Stimulated activated CD4-positive, alpha-beta T cell treated with anti-CD3 and anti-CD28 coated beads, Interleukin-12 subunit alpha, Interleukin-12 subunit beta, amount 100 ng/mL, for 48 hours (primary cell): ENCODE measurements at regions not wholly inside any gene's neighbourhood (a gene's known extent, or its start where the extent isn't known, plus 50 kb on each side); places are given as distances from the start of the nearest gene placed in this dataset.

Experiments used
- DNase-seq, 3 donors: peaks; one replicate each; pipeline ENCODE4 v3.0.0-alpha.2; 2020; ENCODE audit warnings: low read depth in 2 of 3, low spot score in 1 of 3

DNA sequence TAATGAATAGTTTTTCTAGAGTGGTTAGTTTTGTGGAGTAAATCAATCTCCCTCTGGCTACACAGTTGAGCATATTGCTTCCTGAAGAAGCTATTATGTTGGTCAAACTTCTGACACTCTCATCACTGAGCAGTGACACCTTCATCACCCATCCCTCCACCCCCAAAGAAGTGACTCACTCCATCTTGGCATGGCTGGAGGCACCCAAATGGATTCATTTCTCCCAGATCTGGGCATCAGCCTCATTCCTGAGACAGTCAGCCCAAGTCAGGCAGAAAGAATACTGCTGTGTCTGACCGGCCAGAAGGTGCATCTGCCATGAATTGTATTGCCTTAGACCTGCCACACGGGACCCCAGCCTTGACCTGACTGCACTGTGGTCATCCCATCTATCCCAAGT, 117.0 kb upstream of the HABP2 start:
- no peak for DNase-seq

DNA sequence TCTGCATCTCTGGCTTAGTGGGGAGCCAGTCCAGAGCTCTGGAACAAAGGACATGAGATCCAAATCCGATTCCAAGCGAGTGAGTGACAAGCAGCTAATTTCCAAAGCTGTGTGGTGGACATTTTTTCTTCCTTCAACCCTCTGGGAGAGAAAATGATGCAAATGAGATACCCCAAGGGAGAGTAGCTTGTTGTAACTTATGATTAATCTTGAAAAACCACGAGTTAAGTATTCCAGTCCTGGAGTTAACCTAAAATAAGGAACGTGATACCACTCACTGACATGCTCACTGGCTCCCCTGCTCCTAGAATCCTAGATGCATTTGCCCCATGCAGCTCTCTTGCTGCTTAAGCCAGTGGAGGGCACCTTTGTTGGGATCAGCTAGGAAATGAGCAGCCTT, 116.0 kb upstream of the HABP2 start:
- DNase-seq, result no peak

DNA sequence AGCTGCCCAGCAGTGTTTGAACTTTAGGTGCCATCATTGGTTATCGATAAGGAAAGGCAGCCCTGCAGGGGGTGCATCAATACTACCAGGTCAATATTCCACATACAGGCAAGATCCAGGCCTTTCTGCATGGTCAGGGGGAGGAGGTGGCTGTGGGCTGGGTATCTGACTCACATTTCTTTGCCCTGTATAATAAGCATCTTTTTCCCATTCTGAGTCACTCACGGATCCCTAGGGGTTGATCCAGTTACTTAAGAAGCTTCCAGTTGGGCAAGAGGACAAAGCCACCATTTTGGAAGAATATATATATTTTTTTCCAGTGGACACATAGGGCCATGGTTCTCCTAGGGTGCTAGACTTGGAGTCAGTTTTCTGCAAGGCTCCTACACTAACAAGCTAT, 114.2 kb upstream of the HABP2 start:
- no peak for DNase-seq

DNA sequence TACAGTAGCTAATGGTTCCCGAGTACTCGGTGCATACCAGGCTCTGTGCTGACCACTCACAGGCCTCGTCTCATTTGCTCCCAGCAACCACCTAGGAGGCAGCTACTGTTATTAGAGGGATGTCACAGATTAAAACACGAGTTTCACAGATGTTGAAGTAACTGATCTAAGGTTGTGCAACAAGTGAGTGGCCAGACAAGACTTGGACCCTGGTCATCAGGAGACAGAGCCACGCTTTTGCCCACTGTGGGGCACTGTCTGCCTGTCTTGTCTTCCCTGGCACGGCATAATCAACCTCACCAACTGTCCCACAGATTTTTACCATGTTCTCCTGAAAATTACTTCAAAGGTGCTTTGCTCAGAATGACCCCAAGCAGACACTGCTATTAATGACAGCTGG, 111.6 kb upstream of the HABP2 start:
- DNase-seq, result no peak

DNA sequence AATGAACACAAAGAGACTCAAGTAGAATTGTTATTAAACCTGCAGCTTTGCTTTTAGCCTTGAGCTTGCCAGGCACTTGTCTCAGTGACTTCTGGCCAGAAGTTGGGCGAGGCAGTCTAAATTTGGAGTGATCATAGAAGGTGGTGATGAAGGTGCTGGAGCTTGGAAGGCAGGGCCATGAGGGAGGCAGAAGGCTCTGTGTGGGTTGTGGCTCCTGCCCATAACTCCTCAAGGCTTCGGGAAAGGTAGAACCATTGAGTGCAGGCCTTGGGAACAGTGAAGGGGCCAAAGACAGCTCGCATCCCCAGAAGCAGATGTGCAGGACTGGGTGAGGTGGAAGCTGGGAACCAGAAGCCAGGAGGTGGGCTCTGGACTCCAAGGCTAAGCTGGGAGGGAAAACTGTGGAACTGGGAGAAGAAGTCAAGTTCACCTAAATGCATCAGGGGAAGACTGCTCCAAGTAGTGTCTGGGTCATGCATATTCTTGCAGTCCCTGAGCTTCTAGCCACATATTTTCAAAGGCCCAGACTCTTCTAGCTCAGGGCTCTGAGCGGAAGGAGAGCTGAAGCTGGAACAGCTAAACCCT, 111.1 kb upstream of the HABP2 start:
- DNase-seq, result no peak

DNA sequence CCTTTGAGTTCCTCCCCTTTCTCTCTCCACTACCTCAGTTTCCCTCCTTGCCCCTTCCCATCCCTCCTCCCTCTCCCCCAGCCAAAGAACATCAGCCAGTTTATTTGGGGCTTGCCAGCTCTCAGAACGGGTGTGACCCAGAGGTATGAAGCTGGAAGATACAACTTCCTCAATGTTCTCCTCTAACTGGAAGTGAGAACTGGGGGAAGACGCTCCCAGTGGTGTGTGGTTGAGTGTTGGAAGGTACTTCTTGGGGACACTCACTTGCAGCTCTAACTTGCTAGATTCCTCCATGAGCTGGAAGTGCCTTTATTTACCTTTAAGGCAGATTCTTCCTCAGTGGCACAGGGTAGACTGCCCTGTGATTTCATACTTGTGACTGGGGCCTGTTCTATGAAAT, 110.5 kb upstream of the HABP2 start:
- DNase-seq, result no peak

DNA sequence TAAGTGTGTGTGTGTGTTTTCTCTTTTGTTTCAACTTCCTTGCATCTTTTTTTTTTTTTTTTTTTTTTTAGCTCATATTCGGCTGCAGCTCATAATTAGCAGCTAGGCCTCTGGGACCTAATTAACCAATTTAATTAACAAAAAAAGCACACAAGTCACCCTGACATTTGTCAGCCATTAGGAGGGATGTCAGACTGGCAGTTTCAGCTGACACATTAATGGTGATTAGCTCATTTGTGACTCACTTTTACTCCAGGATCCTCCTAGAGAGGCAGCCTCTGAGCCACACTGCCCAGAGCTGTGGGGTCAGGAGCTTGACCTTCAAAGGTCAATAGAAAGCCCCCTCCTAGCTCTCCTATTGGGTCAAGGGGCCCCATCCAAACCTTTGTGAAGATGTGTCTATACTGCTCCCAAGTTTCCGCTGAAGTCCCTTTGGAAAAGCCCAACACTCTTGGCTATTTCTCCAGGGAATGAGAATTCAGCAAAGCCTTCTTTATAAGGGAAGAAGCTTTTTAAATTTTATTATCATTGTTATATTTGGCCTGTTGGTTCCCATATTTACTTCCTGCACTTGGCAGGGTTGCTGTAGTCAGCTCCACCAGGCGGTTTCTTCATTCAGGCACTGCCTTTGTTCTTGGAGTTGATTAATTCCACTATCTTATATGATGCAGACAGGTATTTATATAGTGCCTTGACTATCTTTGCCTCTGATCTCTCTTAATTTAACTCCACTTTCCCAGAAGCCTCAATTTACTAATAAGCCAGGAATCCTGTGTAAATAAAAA, 109.5 kb upstream of the HABP2 start:
- DNase-seq, result no peak

DNA sequence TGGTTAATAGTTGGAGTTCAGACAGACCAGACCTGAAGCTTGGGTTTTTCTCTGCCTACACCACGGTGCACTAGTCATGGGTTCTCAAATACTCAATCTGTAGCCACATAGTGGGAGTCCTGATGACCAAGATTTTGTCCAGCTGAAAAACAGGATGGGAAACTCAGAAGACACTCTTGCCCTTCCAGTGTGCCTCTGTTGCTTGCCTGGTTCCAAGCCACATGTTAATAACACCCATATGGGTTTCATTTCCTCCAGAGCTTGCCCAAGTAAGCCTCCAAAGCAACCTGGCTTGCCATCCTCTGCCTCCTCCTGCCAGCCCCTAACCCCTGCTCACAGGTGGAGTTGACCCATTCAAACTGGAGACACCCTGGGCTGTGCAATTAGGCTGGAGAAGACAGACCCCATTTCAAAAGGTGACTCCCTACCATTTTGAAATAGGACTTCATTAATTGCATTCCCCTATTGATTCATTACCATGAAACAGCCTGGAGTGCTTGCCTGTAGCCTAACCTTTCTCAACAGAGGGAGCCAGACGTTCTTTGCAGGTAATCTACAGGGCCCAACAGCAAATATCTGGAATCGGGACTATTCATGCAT, 108.0 kb upstream of the HABP2 start:
- DNase-seq, result no peak

DNA sequence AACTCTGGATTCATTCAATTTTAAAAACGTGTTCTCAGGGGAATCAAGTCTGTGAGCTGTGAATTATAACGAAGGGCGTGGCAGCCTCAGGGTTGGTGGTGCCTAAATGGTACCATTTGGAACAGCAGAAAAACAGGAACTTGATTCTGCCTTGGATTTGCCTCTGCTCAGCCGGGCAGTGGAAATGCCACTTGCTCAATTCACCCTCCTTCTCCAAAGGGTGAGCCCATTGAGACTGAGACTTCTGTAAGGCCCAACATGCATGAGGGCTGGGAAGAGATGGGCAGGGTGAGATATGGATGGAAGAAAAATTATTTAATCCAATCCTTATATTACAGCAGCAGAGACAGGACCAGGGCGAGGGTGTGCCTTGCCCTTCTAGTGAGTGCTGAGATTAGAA, 107.1 kb upstream of the HABP2 start:
- DNase-seq, result no peak

DNA sequence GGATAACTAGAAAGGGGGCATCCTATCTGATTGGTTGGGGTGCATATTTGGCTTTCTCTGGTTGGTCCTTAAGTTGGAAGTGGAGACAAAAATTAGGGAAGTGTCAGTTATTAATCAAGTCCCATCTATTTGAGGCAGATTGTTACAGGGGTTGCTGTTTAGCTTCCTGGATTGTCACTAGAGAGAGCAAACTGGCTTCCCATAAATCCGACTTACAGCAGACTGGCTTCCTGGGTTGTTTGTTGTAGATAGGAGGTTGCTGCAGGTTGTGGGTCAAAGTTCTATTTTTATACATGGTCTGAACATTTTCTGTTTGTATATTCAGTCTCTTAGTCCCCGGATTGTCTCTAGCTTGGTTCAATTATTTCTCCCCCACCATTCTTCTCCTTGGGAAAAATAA, 106.1 kb upstream of the HABP2 start:
- no peak for DNase-seq

DNA sequence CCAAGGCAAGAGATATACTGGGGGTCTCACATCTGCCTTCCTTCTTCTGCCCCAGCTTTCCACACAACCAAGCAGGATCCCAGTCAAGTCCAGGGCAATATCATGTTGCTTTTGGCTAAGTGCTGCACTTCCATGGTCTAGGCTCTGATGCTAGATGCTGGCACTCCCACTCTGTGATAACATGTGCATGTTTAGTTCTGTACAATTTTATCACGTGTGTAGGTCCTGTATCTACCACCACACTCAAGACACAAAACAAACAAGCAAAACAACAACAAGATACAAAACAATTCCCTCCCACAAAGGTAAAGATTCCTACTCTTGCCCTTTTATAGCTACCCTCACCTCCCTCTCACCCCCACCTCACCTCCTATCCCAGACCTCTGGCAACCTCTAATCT, 105.6 kb upstream of the HABP2 start:
- no peak for DNase-seq

DNA sequence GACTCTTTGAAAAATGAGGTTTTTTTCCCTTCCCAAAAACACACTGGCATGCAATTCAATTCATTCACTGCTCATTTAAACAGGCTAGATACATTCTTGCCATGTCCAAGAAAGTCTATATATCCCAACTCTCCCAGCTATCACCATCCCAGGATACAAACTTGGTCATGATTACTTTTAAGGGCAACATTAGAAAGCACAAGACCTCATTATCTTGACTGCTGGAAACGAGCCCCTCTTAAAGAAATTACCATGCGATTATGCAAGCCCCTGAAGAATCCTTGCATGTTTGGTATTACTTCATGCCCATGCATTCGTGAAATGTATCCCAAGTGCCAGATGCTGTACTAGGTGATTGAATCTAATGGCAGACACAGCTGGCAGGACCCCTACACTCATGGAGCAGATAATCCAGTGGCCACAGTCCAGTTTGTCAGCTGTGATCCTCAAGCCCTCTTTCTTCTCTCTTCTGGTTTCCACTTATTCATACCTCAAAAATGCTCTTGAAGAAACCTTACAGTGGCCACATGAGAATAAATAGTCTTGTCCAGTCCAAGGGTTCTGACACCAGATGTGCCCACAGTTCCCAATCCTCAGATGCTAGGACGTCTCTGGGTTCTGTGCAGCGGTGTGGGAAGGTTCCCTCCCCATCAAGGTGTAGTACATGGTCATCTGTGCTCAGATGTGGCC, 103.7 kb upstream of the HABP2 start:
- no peak for DNase-seq

DNA sequence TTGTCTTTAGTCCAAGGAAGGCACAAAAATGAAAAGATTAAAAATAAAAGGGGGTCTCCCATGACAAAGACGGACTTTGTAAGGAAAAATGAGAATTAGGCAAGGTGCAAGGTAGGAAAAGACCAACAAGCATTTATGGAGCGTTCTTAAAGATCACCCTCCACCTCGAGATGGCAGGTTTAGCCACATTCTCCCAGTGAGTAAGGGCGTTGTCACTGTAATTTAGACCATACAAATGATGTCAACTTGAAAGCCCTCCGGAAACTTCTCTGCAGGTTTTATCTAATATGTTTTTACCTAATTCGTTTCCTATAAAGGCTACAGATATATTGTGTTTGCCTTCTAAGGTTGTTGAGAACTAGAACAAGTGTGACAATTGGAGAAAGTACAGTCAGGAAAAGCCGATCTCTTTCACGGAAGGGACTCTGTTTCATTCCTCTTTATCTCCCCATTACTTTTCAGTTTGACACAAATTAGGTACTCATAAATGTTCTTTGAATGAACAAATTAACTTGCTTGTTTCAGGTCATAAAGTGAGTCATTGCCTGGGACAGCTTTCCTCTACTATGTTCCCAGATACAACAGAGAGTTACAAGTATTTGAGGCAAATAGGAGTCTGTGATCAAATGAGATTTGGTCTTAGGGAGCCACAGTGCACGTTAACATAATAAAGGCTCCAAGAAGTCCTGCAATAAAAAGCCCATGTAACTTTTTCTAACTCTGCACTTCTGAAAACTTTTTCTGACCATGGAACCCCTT, 102.6 kb upstream of the HABP2 start:
- no peak for DNase-seq

DNA sequence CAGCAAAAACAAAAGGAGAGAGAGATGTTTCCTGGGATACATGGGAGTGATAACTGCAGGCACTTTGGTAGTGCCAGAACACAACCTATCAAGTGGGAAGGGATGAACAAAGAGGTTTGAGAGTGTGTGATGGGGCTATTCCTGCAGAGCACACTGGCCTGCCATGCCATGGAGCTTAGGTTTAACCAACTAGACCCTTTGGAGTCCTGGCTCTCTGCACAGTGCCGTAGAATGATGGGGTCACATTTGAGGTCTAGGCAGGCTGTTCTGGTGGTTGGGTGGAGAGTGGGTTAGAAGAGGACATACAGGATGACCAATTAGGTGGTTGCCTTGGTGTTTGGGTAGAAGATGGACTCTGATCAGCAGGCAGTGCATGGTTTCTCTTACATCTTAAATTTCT, 101.9 kb upstream of the HABP2 start:
- no peak for DNase-seq

DNA sequence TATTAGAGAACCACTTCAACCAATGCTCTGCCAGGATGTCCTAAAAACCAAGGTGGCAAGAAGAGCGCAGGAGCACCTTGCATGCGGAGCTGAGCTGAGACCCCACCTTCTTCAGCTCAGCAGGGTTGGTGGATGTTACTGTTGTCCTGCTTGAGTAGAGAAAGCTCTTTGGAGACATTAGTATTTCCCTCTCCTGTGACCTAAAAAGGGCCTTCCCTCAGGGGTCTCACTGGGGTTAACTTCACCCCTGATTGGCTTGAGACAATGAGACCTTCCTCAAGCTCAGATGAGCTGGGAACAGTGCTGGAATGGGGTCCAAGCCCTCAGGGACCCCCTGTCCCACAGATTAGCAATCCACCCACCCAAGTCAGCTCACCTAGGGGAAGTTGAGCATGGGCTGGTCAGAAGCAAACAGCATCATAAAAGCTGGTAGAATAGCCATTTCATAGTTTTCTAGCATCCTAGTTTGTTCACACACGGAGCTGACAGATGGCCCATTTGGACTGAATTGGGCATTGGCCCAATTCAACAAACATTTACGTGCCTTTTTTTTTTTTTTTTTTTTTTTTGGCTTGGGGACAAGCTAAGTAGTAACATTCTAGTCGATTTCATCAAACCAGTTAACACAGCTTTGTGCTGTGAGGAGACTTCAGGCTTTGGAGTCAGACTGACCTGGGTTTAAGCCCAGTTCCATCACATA, 100.6 kb upstream of the HABP2 start:
- no peak for DNase-seq

DNA sequence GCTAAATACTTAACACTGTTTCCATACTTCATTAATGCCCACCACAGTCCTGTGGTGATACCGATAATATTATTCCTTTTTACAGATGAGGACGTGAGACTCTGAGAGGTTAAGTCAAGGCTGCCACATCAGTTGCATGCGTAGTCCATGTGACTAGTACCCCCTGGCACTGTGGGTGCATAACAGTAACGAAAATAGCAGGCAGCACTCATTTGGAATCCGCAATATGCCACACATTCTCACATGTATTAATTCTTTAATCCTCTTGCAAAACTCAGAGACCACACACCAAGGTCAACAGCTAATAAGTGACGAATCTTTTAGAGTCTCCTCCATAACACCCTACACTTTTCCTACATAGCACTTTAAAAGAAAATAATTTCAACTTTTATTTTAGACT, 99.5 kb upstream of the HABP2 start:
- no peak for DNase-seq

DNA sequence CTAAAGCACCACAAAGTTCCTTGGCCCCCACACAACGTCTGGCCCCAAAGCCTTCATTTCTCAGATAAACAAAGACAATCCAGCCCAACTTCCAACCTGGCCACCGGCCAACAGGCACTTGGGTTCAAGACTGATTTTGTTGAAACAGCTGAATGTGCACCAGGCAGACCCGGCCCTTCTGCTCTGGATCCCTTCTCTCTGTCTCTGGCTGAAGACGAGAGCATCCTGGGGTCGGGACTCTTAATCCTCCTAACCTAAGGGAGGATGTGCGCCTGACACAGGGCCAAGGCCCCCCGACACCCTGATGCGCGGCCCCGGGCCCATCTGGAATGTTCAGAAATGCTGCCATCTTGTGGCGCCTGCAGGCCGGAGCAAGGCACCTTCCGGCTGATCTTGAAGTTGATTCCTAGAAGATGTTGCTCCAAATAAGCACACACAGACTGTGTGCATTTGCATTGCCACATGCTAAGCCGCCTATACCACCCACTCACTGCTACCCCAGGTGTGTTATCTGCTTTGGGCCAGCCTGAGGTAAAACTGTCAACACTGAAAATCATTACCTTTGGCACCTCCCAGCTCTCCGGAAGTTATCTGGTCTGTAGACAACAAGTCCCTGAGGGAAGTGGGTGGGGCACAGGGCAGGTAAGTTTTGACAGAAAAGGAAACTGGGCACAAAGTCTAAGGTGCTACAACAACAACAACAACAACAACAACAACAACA, 98.4 kb upstream of the HABP2 start:
- peak in 2 of 3 donors; percentile 1 to 16 for DNase-seq

DNA sequence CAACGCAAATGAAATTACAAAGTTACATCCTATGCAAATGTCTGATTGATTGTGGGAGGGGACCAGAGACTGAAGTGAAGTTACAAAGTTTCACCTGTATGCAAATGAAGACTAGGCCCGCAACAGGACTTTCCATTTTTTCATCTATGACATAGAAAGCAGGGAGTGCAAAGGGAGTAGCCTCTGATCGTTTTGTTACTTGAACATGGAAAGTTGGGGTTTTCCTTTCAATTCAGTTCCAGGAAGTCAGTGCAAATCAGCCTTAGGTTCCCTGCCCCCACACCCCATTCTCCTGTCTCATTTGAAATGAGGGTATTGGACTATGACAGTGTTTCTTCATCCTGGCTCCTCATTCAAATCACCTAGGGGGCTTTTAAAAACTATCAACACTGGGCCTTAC, 96.9 kb upstream of the HABP2 start:
- no peak for DNase-seq

DNA sequence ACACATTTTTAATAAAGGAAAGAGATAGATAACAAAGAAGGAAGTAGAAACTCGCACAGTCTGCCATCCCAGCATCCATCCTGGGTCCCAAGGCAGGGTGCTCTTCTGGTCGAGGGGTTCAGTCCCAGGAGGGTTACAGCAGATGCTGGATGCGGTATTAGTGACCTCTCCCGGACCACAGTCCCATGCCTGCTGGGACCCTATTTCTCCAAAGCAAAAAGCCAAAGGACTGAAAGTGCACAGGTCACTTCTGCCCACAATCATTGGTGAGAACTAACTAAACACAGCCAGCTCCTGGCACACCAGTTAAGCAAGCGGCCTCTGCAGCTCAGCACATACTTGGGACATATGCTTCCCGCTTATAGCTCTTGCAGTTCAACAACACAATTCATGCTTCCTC, 96.1 kb upstream of the HABP2 start:
- DNase-seq, result no peak

DNA sequence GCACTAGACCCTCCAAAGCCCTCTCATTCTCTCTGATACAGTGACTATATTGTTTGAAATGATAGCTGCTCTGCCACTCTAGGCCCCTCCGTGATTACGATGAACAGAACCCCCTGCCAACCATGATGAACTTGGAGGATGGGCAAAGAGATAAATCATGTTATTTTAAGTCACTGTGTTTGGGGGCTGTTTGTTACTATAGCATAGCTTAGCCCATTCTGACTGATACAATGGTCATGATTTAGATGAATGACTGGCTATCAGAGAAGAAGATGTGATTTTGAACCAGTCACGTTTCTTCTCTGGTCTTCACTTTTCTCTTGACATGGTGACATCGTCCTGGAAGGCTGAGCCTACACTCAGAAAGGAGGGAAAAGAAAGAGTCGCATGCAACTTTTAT, 95.4 kb upstream of the HABP2 start:
- DNase-seq, result no peak
